PC-9 (cell line): ENCODE measurements at regions not wholly inside any gene's neighbourhood (a gene's known extent, or its start where the extent isn't known, plus 50 kb on each side); places are given as distances from the start of the nearest gene placed in this dataset.

ENCODE experiments used
- CTCF ChIP-seq: fragments of 200-600 bp; sonication (generic); conservative IDR thresholded peaks from 2 replicates; pipeline ENCODE4 v1.6.1; 2017; ENCODE audit warnings: mixed run types, antibody characterized with exemption, mild to moderate bottlenecking, moderate library complexity
- EZH2 ChIP-seq: fragments of 200-600 bp; sonication (generic); IDR thresholded peaks from 2 replicates; pipeline ENCODE4 v1.8.0; 2017; ENCODE audit warnings: antibody characterized with exemption, low read depth

- TF ChIP-seq CTCF = no peak
- TF ChIP-seq EZH2 = no peak
Measured at GRCh38 chr11:69972351-69972802, 105.7 kb upstream of the ANO1 start.
